ENCODE measurements at regions not wholly inside any gene's neighbourhood (a gene's known extent, or its start where the extent isn't known, plus 50 kb on each side); places are given as distances from the start of the nearest gene placed in this dataset.

DNA sequence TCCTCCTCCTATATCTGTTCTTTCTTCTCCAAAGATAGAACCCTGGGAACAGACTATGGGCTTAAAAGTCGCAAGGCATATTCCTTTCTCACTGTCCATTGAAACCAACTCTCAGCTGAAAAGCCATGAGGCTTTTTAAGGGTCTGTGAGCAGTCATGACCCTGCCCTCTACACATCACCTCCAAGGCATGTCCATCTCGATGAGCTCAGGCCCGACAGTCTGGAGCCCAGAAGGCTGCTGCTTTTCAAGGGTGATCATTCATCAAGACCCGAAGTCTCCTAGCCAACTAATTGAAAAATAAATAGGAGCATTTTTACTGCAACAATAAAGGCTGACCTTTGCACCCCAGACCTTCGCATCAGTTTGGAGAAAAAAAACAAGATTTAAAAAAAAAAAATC lies 378.8 kb upstream of the NRSN1 start:
- TF ChIP-seq NPAS2 (CRISPR knock-in tag; IDR thresholded peaks at IDR 0.05; ENCODE audit: borderline replicate concordance) (no peak), POLR2A (IDR thresholded peaks at IDR 0.05; ENCODE audit: low read length) (no peak), RAD21 (conservative IDR thresholded peaks at IDR 0.05 in 1 of 2, IDR thresholded peaks at IDR 0.05 in 1 of 2) (no peak), RCOR1 (IDR thresholded peaks at IDR 0.05; ENCODE audit: low read depth, low read length) (no peak), CTCF (IDR thresholded peaks at IDR 0.05) (no peak), HEYL (CRISPR knock-in tag; IDR thresholded peaks at IDR 0.05) (no peak), TP53 (CRISPR knock-in tag; IDR thresholded peaks at IDR 0.05) (no peak), JUNB (IDR thresholded peaks at IDR 0.05) (no peak)
- TF ChIP-seq, protein P1, sequence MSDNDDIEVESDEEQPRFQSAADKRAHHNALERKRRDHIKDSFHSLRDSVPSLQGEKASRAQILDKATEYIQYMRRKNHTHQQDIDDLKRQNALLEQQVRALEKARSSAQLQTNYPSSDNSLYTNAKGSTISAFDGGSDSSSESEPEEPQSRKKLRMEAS (IDR thresholded peaks at IDR 0.05), result no peak

All from A549 (cell line).